GM19395 (cell line): ENCODE measurements at regions not wholly inside any gene's neighbourhood (a gene's known extent, or its start where the extent isn't known, plus 50 kb on each side); places are given as distances from the start of the nearest gene placed in this dataset.

Experiments
- ATAC-seq: cut with Tn5 transposase; IDR thresholded peaks from one replicate; pipeline ENCODE4 v1.9.1; 2021; ENCODE audit warnings: mild to moderate bottlenecking, moderate library complexity; ENCODE audit not compliant: unreplicated experiment

DNA sequence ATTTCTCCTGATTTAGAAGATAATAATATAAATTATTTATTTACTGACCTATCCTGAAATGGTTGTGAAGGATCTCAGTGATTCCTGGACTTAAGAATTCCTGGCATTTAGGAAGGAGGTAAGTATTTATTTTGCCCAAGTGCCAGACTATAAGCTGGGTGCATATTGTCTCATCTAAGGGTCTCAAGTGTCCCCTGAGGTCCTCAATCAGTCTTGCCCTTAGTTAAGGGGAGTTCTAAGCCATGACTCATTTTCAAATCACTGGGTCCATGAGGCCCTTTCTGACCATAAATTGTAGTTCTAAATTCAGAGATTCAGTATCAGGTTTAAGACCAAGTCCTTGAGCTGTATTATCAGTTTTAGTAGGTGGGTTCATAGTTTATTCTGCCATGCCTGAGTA lies 251.6 kb upstream of the MEOX2 start:
- no peak for ATAC-seq

GRCh38 chr7:15937571-15937970 lies 251.1 kb upstream of the MEOX2 start:
- no peak for ATAC-seq

GRCh38 chr7:15936991-15937390 lies 250.5 kb upstream of the MEOX2 start:
- ATAC-seq = no peak

DNA sequence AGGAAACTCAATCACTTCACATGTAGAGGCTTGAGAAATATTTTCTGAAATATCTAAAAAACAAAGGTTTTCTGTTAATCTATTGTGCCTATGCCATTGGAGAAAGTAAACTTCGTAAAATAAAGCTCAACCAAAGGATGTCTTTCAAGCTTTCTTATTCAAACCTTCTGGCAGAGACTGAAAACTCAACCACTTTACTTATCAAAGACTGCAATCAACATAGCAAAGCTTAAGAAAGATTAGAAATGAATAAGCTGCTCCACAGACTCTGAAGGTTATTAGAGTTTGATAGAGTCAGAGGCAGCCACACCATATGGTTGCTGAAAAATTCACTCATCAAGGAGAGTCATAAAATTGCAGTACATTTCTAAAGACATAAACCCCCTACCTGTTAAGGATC lies 245.8 kb upstream of the MEOX2 start:
- no peak for ATAC-seq

DNA sequence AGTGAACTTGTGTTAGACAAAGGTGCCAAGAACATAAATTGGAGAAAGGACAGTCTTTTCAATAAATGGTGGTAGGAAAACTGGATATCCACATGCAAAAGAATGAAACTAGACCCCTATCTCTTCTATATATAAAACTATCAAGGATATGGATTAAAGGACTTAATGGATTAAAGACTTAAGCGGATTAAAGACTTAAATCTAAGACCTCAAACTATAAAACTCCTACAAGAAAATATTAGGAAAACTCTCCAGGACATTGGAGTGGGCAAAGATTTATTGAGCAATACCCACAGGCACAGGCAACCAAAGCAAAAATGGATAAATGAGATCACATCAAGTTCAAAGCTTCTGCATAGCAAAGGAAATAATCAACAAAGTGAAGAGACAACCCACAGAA lies 242.9 kb upstream of the MEOX2 start:
- no peak for ATAC-seq

GRCh38 chr7:15925608-15926007 lies 239.1 kb upstream of the MEOX2 start:
- ATAC-seq = no peak

DNA sequence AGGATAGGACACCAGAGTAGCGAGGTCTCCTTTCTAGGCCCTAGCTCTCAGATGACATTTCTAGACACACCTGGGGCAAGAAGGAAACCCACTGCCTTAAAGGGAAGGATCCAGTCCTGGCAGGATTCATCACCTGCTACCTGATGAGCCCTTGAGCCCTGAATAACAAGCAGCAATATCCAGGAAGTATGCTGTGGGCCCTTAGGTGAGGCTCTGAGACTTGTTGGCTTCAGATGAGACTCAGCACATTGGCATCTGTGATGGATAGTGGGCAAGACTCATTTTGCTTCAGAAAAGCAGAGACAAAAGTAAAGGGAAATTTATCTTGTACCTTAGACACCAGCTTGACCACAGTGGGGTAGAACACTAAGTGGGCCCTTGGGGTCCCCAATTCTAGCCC lies 238.4 kb upstream of the MEOX2 start:
- ATAC-seq = no peak

DNA sequence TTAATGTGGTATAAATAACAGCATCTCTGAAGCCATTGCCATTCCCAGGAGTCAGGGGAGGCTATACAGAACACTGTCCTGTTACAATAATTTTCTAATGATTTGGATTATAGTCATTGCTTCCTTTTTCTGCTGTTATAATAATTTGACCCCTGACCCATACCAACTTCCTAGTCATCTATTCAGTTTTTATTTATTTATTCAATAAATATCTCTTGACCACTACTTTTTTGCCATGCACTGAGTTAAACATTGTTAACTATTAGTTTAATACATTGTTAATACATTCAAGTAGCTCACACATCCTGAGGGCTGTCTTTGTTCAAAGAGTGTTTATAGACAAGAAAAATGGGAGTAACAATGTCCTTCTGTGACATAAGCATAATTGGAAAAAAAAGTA lies 235.5 kb upstream of the MEOX2 start:
- ATAC-seq = no peak

- no peak for ATAC-seq
Observed at GRCh38 chr7:15921576-15921975, 235.1 kb upstream of the MEOX2 start.

DNA sequence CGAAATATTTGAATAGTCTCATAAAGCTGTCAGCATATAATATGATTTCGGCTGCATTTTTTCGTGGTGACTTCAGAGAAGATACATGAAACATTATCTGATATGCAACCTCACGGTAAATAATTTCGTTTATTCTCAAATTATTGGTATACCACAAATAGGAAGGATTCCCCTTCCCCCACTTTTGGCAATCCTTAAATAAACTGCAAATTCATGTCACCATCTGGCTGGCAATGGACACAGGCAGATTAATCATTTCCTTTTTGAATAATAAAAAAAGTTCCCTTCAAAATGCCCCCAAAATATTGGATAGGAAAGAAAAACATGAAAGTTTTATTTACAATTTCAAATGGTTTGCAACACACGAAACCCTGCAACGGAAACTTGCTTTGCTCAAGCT lies 234.5 kb upstream of the MEOX2 start:
- ATAC-seq = no peak

GRCh38 chr7:15916681-15917380 lies 230.3 kb upstream of the MEOX2 start:
- no peak for ATAC-seq

- no peak for ATAC-seq
Observed at GRCh38 chr7:15915686-15916293, 229.3 kb upstream of the MEOX2 start.

- no peak for ATAC-seq
Observed at GRCh38 chr7:15914611-15915010, 228.1 kb upstream of the MEOX2 start.

DNA sequence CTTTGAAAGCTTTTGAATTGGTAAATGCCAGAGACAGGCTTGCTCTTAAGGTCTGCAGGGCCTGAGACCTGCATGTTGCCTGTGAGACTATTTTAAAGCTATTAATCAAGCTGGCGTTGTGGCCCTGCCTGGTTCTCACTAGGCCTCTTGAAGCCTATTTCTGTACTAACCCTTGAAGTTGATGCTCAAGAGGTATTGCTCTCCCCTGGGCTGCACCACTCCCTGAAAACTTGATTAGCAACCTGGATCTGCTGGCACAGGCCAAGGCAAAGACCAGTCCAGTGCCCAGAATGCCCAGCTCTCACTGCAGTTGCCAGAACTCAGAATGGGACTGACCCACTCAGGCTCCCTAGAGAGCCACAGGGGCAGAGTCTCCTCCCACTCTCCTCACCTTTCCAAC lies 220.0 kb upstream of the MEOX2 start:
- no peak for ATAC-seq

DNA sequence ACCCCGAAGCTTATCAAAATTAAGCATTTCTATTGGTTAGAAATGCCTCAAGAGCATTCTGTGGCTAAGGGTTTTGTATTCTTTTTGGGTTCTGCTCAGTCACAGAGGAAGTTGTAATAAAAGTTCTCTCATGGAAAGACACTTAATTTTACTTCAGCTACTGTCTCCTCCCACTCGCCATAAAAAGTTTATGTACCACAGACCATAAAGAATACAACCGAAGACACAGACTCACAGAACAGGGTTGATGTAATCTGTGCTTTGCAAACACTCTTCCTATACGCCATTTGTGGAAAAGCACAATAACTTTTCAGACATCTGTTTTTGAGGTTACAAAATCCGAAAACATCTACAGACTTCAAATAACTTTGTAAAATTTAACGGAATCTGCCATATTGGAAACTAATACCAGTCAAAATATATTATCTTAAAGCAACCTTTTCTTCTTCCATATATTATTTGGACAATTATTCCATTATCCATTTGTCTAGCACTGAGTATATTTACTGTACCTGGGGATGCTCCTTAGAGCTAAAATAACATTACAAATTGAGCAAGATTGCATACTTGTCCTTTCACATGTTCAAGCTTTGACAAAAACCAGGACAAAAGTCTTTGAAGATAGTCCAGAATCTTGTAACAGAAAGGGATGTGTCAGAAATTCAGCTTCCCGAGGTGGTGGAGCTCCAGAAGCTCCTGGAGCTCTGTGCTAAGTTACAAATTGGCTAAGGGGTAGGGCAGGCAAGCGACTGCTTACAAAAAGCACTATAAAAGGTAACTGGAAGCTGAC lies 219.0 kb upstream of the MEOX2 start:
- no peak for ATAC-seq

- ATAC-seq = no peak
Observed at GRCh38 chr7:15891151-15891881, 204.8 kb upstream of the MEOX2 start.

DNA sequence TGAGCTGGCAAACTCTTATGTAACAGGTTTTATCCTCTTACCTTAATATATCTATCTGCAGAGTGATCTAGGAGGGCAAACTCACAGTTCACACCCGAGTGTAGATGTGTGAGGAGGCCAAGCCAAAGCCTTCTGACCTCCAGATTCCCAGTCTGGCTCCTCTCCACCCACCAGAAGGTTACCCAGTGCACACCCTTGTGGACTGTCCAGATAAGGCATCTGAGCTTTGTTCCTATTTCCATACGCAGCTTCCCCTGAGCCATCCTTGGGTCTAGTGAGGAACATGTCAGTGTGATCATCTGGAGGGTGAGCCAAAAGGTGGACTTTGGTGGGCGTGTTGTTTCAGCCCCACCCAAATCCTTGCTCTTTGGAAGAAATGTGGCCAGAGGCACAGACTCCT lies 203.0 kb upstream of the MEOX2 start:
- ATAC-seq = no peak

DNA sequence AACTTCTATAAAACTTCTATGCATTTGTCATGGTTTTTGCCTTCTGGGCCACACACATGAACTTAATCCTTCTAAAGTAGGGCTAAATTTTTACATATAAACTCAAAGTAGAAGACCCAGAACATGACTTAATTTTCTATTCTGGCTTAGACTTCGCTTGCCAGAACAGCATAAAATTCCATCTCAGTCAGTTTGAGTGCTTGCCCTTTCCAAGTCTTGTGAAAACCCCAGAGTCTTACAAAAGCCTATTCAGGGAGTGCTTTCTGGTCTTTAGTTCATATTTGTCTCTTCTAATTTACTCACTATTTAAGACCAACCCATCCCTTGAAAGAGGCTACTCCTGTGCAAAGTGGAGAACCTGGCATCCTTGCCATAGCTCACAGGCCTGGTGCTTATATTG lies 201.6 kb upstream of the MEOX2 start:
- no peak for ATAC-seq

DNA sequence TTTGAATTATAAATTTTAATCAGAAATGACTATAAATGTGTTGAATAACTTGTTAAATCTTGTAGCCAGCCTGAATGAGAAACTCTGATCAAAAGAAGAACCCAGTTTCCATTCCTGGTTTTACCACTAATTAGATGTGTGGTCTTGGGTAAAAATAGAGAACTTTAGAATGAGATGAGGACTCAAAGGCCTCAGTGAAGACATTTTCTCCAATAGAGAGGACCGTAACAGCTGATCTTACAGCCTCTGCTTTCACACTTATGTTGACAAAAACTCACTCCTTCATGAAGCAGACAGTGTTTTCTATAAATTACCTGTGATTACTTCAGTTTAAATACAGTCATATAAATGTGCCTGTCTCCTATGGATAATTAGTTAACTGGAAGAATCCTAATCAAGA lies 200.1 kb upstream of the MEOX2 start:
- no peak for ATAC-seq

- ATAC-seq = no peak
Observed at GRCh38 chr7:15885678-15886077, 199.2 kb upstream of the MEOX2 start.

GRCh38 chr7:15874774-15875173 lies 188.3 kb upstream of the MEOX2 start:
- no peak for ATAC-seq

DNA sequence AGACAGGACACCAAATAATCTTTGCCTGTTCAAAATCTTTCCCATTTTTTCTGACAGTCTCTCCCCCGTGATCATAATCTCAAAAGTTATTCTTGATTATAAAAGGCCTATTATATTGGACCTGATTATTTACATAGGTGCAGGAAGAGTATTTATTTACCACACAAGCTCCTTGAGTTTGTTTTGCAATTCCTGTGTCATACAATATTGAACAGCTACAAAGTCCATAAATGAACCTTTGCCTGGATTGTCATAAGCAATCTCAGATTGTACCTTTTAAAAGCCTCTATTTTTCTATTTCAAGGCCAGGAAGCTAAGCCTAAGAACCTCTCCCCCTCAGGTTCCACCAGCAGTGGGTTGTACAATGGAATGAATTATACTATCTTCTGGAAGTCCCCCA lies 183.9 kb upstream of the MEOX2 start:
- ATAC-seq = no peak
